ENCODE measurements at regions not wholly inside any gene's neighbourhood (a gene's known extent, or its start where the extent isn't known, plus 50 kb on each side); places are given as distances from the start of the nearest gene placed in this dataset.

DNA sequence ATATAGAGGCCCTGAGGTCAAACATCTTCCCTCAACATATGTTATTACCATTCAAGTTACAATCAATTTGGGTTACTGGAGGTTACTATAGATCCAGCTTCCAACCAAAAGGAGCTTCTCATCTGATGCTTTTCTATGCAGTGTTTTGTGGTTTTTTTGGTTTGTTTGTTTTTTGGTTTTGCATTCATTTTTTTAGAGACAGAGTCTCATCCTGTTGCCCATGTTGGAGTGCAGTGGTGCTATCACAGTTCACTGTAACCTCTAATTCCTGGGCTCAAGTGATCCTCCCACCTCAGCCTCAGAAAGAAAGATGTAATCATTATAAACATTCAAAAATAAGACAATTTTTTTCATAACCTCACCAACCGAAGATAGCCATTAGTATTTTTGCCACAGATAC is 124.4 kb upstream of the JARID2 start:
- TF ChIP-seq POLR2A (IDR thresholded peaks at IDR 0.05), result no peak
- TF ChIP-seq CTCF (IDR thresholded peaks at IDR 0.05), result no peak
